ENCODE measurements at regions not wholly inside any gene's neighbourhood (a gene's known extent, or its start where the extent isn't known, plus 50 kb on each side); places are given as distances from the start of the nearest gene placed in this dataset.
A peak's percentile ranks its signal among the peaks of the same experiment; 100 is the strongest.

- TF ChIP-seq GABPA (IDR thresholded peaks at IDR 0.05 in 1 of 2, conservative IDR thresholded peaks at IDR 0.05 in 1 of 2), result no peak
- no peak for TF ChIP-seq RXRA (IDR thresholded peaks at IDR 0.05)
Measured at GRCh38 chr3:61369678-61370077, 118.4 kb upstream of the FHIT start (continued).

- no peak overlapping the region for H3K4me3 ChIP-seq (ENCODE audit: low read depth in 1 of 3, low read length in 3 of 3)
- WGBS, result 86% methylated on average over 1 of the region's 1 CpG
- no peaks in the 10 kb centered on the region for H3K9me3 ChIP-seq (ENCODE audit: control insufficient read depth in 4 of 4, low read length in 3 of 4)
- H3K27ac ChIP-seq (ENCODE audit: low read depth in 1 of 2, low read length in 2 of 2), result no peak overlapping the region
- no peaks in the 10 kb centered on the region for H3K4me1 ChIP-seq (ENCODE audit: control insufficient read depth in 4 of 4, insufficient read depth in 4 of 4, low read length in 3 of 4)
- H3K9ac ChIP-seq (ENCODE audit: low read depth in 1 of 2, low read length in 2 of 2), result no peak overlapping the region
- no peaks in the 10 kb centered on the region for H3K36me3 ChIP-seq (ENCODE audit: control insufficient read depth in 4 of 4, insufficient read depth in 3 of 4, low read depth in 1 of 4, low read length in 3 of 4)
- no peak for DNase-seq (ENCODE audit: low spot score)
- TF ChIP-seq EGR1 (IDR thresholded peaks at IDR 0.05; ENCODE audit: low read depth in 2 of 2) (no peak), JUND (IDR thresholded peaks at IDR 0.05) (no peak), YY1 (IDR thresholded peaks at IDR 0.05) (no peak), FOXA1 (IDR thresholded peaks at IDR 0.05) (no peak), CTCF (IDR thresholded peaks at IDR 0.05; ENCODE audit: low read depth, low read length, missing input control) (peak; percentile 58), HNF4A (conservative IDR thresholded peaks at IDR 0.05) (no peak), NR2F2 (IDR thresholded peaks at IDR 0.05) (no peak), FOXA2 (IDR thresholded peaks at IDR 0.05) (no peak), HNF4G (IDR thresholded peaks at IDR 0.05) (no peak), RAD21 (IDR thresholded peaks at IDR 0.05) (peak; percentile 65 to 83), SP1 (IDR thresholded peaks at IDR 0.05) (no peak)
- H3K27me3 ChIP-seq (ENCODE audit: control insufficient read depth in 4 of 4, insufficient read depth in 4 of 4, low read length in 3 of 4), result no peaks in the 10 kb centered on the region
Measured at GRCh38 chr3:61371123-61371522, 119.9 kb upstream of the FHIT start.

- Histone ChIP-seq H3K27ac (ENCODE audit: low read depth in 1 of 2, low read length in 2 of 2) (no peak overlapping the region), H3K27me3 (ENCODE audit: control insufficient read depth in 4 of 4, insufficient read depth in 4 of 4, low read length in 3 of 4) (no peaks in the 10 kb centered on the region), H3K36me3 (ENCODE audit: control insufficient read depth in 4 of 4, insufficient read depth in 3 of 4, low read depth in 1 of 4, low read length in 3 of 4) (no peaks in the 10 kb centered on the region), H3K9me3 (ENCODE audit: control insufficient read depth in 4 of 4, low read length in 3 of 4) (no peaks in the 10 kb centered on the region), H3K9ac (ENCODE audit: low read depth in 1 of 2, low read length in 2 of 2) (no peak overlapping the region), H3K4me3 (ENCODE audit: low read depth in 1 of 3, low read length in 3 of 3) (no peak overlapping the region), H3K4me1 (ENCODE audit: control insufficient read depth in 4 of 4, insufficient read depth in 4 of 4, low read length in 3 of 4) (no peaks in the 10 kb centered on the region)
- TF ChIP-seq FOXA1 (IDR thresholded peaks at IDR 0.05) (no peak), NR2F2 (IDR thresholded peaks at IDR 0.05) (no peak), RAD21 (IDR thresholded peaks at IDR 0.05) (no peak), HNF4A (conservative IDR thresholded peaks at IDR 0.05) (no peak), HNF4G (IDR thresholded peaks at IDR 0.05) (no peak), TAF1 (conservative IDR thresholded peaks at IDR 0.05) (no peak), RXRA (IDR thresholded peaks at IDR 0.05) (no peak), REST (IDR thresholded peaks at IDR 0.05) (no peak), GABPA (IDR thresholded peaks at IDR 0.05 in 1 of 2, conservative IDR thresholded peaks at IDR 0.05 in 1 of 2) (no peak), CTCF (IDR thresholded peaks at IDR 0.05; ENCODE audit: low read depth, low read length, missing input control) (no peak), JUND (IDR thresholded peaks at IDR 0.05) (no peak), ATF3 (IDR thresholded peaks at IDR 0.05) (no peak), EGR1 (IDR thresholded peaks at IDR 0.05; ENCODE audit: low read depth in 2 of 2) (no peak), SP1 (IDR thresholded peaks at IDR 0.05) (no peak)
- no peak for DNase-seq (ENCODE audit: low spot score)
- WGBS, result 93% methylated on average over 1 of the region's 1 CpG
Measured at GRCh38 chr3:61372723-61373122, 121.5 kb upstream of the FHIT start.

Data from liver (tissue), 8 donors.